MM.1S (cell line): ENCODE measurements at regions not wholly inside any gene's neighbourhood (a gene's known extent, or its start where the extent isn't known, plus 50 kb on each side); places are given as distances from the start of the nearest gene placed in this dataset.

Source experiments
- DNase-seq: peaks from one replicate; pipeline ENCODE4 v3.0.0-alpha.2; 2015
- H2AFZ ChIP-seq: fragments of 300-600 bp; sonication (generic); 2 replicates; pipeline ENCODE4 v1.6.0; 2016; ENCODE audit warnings: antibody characterized with exemption, low read length
- H3F3A ChIP-seq: fragments of 300-600 bp; sonication (generic); 2 replicates; pipeline ENCODE4 v1.6.1; 2016; ENCODE audit warnings: mild to moderate bottlenecking, antibody characterized with exemption, low read length, moderate library complexity, mixed read lengths; ENCODE audit not compliant: insufficient read depth
- H3K27ac ChIP-seq: fragments of 300-600 bp; sonication (generic); 2 replicates; pipeline ENCODE4 v1.5.1; 2016; ENCODE audit warnings: mild to moderate bottlenecking, low read length
- H3K27me3 ChIP-seq: fragments of 300-600 bp; sonication (generic); replicated peaks from 2 replicates; pipeline ENCODE4 v1.6.0; 2016; ENCODE audit warnings: low read length; ENCODE audit not compliant: insufficient read depth
- H3K36me3 ChIP-seq: fragments of 300-600 bp; sonication (generic); replicated peaks from 2 replicates; pipeline ENCODE4 v1.6.1; 2016; ENCODE audit warnings: mild to moderate bottlenecking, low read length, mixed read lengths; ENCODE audit not compliant: insufficient read depth
- H3K4me1 ChIP-seq: fragments of 300-600 bp; sonication (generic); 2 replicates; pipeline ENCODE4 v1.6.1; 2016; ENCODE audit warnings: low read length, mixed read lengths
- H3K4me2 ChIP-seq: fragments of 300-600 bp; sonication (generic); 2 replicates; pipeline ENCODE4 v1.6.0; 2016; ENCODE audit warnings: low read depth, low read length
- H3K4me3 ChIP-seq: fragments of 300-600 bp; sonication (generic); 2 replicates; pipeline ENCODE4 v1.5.1; 2016; ENCODE audit warnings: low read length, mixed read lengths
- H3K79me2 ChIP-seq: fragments of 300-600 bp; sonication (generic); 2 replicates; pipeline ENCODE4 v1.6.1; 2016; ENCODE audit warnings: mixed run types, low read length, mixed read lengths
- H3K9ac ChIP-seq: fragments of 300-600 bp; sonication (generic); 2 replicates; pipeline ENCODE4 v1.6.1; 2016; ENCODE audit warnings: low read length, mixed read lengths
- H3K9me2 ChIP-seq: fragments of 300-600 bp; sonication (generic); replicated peaks from 2 replicates; pipeline ENCODE4 v1.6.1; 2016; ENCODE audit warnings: mild to moderate bottlenecking, low read length, mixed read lengths; ENCODE audit not compliant: insufficient read depth
- H3K9me3 ChIP-seq: fragments of 300-600 bp; sonication (generic); replicated peaks from 2 replicates; pipeline ENCODE4 v1.6.1; 2016; ENCODE audit warnings: mild to moderate bottlenecking, low read length, mixed read lengths; ENCODE audit not compliant: insufficient read depth
- H4K20me1 ChIP-seq: fragments of 300-600 bp; sonication (generic); 2 replicates; pipeline ENCODE4 v1.6.1; 2016; ENCODE audit warnings: mild to moderate bottlenecking, low read length, moderate library complexity, mixed read lengths; ENCODE audit not compliant: insufficient read depth
- CTCF ChIP-seq: fragments of 300-600 bp; sonication (generic); IDR thresholded peaks from 2 replicates; pipeline ENCODE4 v1.5.1; 2016; ENCODE audit warnings: antibody characterized with exemption, low read length, mixed read lengths
- EZH2 ChIP-seq: fragments of 300-600 bp; sonication (generic); optimal IDR thresholded peaks from 2 replicates; pipeline ENCODE3; 2017; ENCODE audit warnings: low read depth, mild to moderate bottlenecking, antibody characterized with exemption, low read length, mixed read lengths
- EZH2phosphoT487 ChIP-seq: fragments of 300-600 bp; sonication (generic); IDR thresholded peaks from 2 replicates; pipeline ENCODE4 v1.6.1; 2018; ENCODE audit warnings: antibody characterized with exemption, low read length

GRCh38 chr4:96120206-96120605 is 280.3 kb downstream of the PDHA2 start:
- TF ChIP-seq EZH2 (no peak), CTCF (no peak), EZH2phosphoT487 (no peak)
- no peak for DNase-seq
- Histone ChIP-seq H3K9ac (no peak overlapping the region), H4K20me1 (no peaks in the 10 kb centered on the region), H3F3A (no peaks in the 10 kb centered on the region), H3K9me2 (no peaks in the 10 kb centered on the region), H3K9me3 (no peaks in the 10 kb centered on the region), H3K27ac (no peak overlapping the region), H3K79me2 (no peaks in the 10 kb centered on the region), H3K4me3 (no peak overlapping the region), H2AFZ (no peak overlapping the region), H3K27me3 (no peaks in the 10 kb centered on the region), H3K36me3 (no peaks in the 10 kb centered on the region), H3K4me2 (no peak overlapping the region), H3K4me1 (no peaks in the 10 kb centered on the region)

GRCh38 chr4:96126227-96126626 is 286.3 kb downstream of the PDHA2 start:
- DNase-seq, result no peak
- Histone ChIP-seq H3K4me3 (no peak overlapping the region), H4K20me1 (no peaks in the 10 kb centered on the region), H3K9ac (no peak overlapping the region), H3K4me2 (no peak overlapping the region), H2AFZ (no peak overlapping the region), H3K27ac (no peak overlapping the region), H3K27me3 (no peaks in the 10 kb centered on the region), H3K36me3 (no peaks in the 10 kb centered on the region), H3K9me2 (no peaks in the 10 kb centered on the region), H3K4me1 (no peaks in the 10 kb centered on the region), H3F3A (no peaks in the 10 kb centered on the region), H3K9me3 (no peaks in the 10 kb centered on the region), H3K79me2 (no peaks in the 10 kb centered on the region)
- TF ChIP-seq EZH2phosphoT487 (no peak), CTCF (no peak), EZH2 (no peak)

GRCh38 chr4:96131186-96131585 is 291.3 kb downstream of the PDHA2 start:
- H3K9me3 ChIP-seq, result no peaks in the 10 kb centered on the region
- no peak for TF ChIP-seq EZH2phosphoT487
- H3K27ac ChIP-seq, result no peak overlapping the region
- no peak overlapping the region for H3K4me3 ChIP-seq
- H3K79me2 ChIP-seq, result no peaks in the 10 kb centered on the region
- H2AFZ ChIP-seq, result no peak overlapping the region
- no peaks in the 10 kb centered on the region for H3K27me3 ChIP-seq
- H4K20me1 ChIP-seq, result no peaks in the 10 kb centered on the region
- no peak for DNase-seq
- H3K4me1 ChIP-seq, result no peaks in the 10 kb centered on the region
- H3K9me2 ChIP-seq, result no peaks in the 10 kb centered on the region
- H3K36me3 ChIP-seq, result no peaks in the 10 kb centered on the region
- H3K9ac ChIP-seq, result no peak overlapping the region
- H3K4me2 ChIP-seq, result no peak overlapping the region
- H3F3A ChIP-seq, result no peaks in the 10 kb centered on the region

GRCh38 chr4:96134806-96135205 is 294.9 kb downstream of the PDHA2 start:
- TF ChIP-seq EZH2 (no peak), EZH2phosphoT487 (no peak), CTCF (no peak)
- Histone ChIP-seq H3K4me1 (no peaks in the 10 kb centered on the region), H3K79me2 (no peaks in the 10 kb centered on the region), H4K20me1 (no peaks in the 10 kb centered on the region), H3K4me2 (no peak overlapping the region), H3K4me3 (no peak overlapping the region), H3K9me3 (no peaks in the 10 kb centered on the region), H3F3A (no peaks in the 10 kb centered on the region), H2AFZ (no peak overlapping the region), H3K27ac (no peak overlapping the region), H3K36me3 (no peaks in the 10 kb centered on the region), H3K9ac (no peak overlapping the region), H3K27me3 (no peaks in the 10 kb centered on the region), H3K9me2 (no peaks in the 10 kb centered on the region)
- no peak for DNase-seq
